Prostate gland (tissue), 2 donors: ENCODE measurements at regions not wholly inside any gene's neighbourhood (a gene's known extent, or its start where the extent isn't known, plus 50 kb on each side); places are given as distances from the start of the nearest gene placed in this dataset.

Experiments used
- CTCF ChIP-seq, 4 experiments: fragments of 200-600 bp in 2 of 4; fragments of 450-650 bp in 2 of 4; sonication (generic) in 2 of 4; IDR thresholded peaks; 1 replicate in 3 of 4; 2 replicates in 1 of 4; pipeline ENCODE4 v1.5.1; 2016 to 2019; ENCODE audit warnings: antibody characterized with exemption in 4 of 4, mild to moderate bottlenecking in 2 of 4, moderate library complexity in 2 of 4
- POLR2A ChIP-seq: fragments of 450-650 bp; IDR thresholded peaks from one replicate; pipeline ENCODE4 v1.6.1; 2016; ENCODE audit warnings: antibody characterized with exemption, mild to moderate bottlenecking
- POLR2AphosphoS5 ChIP-seq: sonication (generic); formaldehyde crosslinking; IDR thresholded peaks from one replicate; pipeline ENCODE4 v1.6.1; 2017; ENCODE audit warnings: antibody characterized with exemption

- TF ChIP-seq CTCF (IDR thresholded peaks at IDR 0.05) (no peak), POLR2AphosphoS5 (no peak), POLR2A (no peak)
These were observed 107.2 kb downstream of the DACT2 start for GRCh38 chr6:168212362-168212761.
